ENCODE measurements at regions not wholly inside any gene's neighbourhood (a gene's known extent, or its start where the extent isn't known, plus 50 kb on each side); places are given as distances from the start of the nearest gene placed in this dataset.
"Not testable (repeated sequence)": the region's sequence is repeated elsewhere in the genome, so short reads cannot be mapped to it uniquely, and the experiment has no call there.

GRCh38 chr12:107500307-107500706, 185.3 kb upstream of the PWP1 start:
- DNase-seq (ENCODE audit: low read depth) = no peak

GRCh38 chr12:107501681-107502080, 183.9 kb upstream of the PWP1 start:
- DNase-seq (ENCODE audit: low read depth) = no peak

DNA sequence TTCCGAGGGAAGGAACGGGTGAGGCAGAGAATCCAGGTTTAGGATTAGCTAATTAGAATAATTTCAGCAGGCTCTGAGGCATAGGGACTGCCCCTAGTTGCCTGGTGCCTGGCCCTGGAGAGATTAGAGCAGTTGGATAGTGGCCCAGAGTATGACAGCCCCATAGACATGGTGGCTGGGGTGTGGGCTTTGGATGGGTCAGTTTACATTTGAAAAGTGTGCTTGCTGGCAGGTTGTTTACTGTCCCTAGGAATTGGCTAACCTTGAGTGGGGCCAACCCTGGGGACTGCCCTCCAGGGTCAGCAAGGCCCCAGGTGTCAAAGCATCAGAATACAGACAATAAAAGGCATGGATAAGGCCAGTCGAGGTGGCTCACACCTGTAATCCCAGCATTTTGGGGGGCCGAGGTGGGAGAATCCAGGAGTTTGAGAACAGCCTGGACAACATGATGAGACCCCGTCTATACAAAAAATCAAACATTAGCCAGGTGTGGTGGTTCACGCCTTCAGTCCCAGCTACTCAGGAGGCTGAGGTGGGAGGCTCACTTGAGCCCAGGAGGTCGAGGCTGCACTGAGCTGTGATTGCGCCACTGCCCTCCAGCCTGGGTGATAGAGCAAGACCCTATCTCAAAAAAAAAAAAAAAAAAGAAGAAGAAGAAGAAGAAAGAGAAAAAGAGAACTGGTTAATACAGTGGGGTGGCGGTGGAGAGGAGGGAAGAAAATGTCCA, 182.3 kb upstream of the PWP1 start:
- DNase-seq (ENCODE audit: low read depth) = no peak

DNA sequence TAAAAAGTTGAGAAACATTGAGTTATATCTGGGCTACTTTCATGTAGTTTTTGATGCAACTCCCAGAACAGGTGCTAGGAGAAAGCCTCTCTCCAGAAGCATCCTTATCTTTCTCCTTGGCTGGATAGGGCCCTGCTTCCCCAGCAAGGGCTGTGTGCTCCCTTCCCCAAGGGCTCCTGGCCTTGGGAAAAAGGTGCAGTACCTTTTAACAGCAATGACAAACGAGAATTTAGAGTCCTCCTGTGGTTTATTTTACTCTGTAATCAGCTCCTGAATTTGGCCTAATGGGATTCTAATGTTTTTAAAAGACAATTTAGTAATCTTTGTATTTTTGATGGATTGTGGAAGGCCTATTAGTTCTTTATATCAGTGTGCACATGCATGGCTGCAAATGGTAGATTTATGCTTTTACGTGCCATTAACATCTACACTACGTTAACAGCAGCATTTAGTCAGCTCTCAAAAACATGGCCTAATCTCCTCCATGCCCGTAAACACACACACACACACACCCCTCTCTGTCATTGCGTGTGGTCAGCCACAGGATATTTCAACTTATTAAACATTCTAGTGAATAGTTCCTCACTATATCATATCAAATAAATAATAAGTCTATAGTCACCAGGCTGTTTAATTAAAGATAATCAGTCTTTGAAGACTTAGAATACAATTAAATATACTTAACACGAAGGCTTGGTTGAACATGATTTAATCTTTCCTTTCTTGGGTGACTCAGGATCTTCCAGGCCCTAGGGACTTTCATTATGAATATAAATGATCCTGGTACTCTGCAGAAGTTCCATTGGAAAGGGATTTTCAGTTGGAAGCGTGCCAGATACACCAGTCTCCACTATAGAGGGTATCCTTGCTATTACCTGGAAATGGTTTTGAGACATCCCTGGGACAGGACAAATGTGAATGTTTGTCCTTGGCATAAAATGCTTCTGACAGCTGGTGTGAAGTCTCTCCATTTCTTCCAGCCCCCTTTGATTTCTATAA, 181.4 kb upstream of the PWP1 start:
- DNase-seq (ENCODE audit: low read depth) = no peak

DNA sequence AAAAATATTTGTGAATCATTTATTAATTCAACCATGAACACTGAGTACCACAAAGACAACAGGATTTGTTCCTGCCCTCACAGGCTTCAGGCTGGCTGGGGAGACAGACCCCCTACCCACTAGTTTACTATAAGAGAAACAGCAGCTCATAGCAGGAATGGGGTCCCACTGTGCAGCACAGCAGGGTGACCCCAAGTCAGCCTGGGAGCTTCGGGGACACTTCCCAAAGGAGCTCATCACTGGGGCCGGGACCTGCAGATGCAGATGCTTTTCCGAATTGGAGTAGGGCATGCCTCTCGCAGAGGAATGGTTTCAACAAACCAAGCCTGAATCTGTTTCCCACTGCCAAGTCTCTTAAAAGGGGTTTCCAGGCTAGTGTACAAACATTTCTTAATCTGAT, 176.2 kb upstream of the PWP1 start:
- DNase-seq (ENCODE audit: low read depth) = no peak

- DNase-seq (ENCODE audit: low read depth) = no peak
These were observed 175.4 kb upstream of the PWP1 start for GRCh38 chr12:107510211-107510610.

DNA sequence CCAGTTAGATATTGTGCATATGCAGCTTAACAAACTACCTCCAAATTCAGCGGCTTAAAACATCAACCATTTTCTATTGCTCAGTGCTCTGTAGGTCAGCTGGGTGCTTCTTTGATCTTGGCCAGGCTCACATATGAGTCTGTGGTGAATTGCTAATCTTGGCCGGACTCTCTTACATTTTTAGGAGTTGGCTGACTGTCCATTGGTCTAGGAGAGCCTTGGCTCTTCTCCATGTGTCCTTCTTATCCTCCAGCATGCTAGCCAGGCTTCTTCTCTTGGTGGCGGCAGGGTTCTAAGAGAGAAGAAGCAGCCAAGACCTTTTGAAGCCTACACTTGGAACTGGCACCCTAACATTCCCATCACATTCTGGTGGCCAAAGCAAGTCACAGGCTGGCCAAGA, 174.3 kb upstream of the PWP1 start:
- no peak for DNase-seq (ENCODE audit: low read depth)

DNA sequence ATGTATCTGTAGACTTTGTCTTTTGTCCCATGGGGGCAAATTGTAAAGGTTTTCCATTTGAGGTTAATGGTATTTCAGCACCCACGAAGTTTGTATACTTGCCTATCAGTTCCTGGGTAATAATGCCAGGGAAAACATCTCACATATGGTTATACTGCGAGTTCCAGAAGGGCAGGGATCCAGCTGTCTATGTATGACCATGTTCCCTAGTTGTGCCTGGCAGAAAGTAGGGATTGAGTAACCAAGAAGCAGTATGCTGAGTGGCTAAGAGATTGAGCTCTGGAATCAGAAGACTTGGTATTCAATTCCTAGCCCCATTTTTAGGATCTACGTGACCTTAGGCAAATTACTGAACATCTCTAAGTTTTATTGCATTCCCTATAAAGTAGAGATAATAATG, 173.2 kb upstream of the PWP1 start:
- no peak for DNase-seq (ENCODE audit: low read depth)

- no peak for DNase-seq (ENCODE audit: low read depth)
These were observed 172.4 kb upstream of the PWP1 start for GRCh38 chr12:107513184-107513583.

- no peak for DNase-seq (ENCODE audit: low read depth)
These were observed 171.8 kb upstream of the PWP1 start for GRCh38 chr12:107513636-107514400.

- DNase-seq (ENCODE audit: low read depth) = no peak
These were observed 170.6 kb upstream of the PWP1 start for GRCh38 chr12:107514887-107515445.

DNA sequence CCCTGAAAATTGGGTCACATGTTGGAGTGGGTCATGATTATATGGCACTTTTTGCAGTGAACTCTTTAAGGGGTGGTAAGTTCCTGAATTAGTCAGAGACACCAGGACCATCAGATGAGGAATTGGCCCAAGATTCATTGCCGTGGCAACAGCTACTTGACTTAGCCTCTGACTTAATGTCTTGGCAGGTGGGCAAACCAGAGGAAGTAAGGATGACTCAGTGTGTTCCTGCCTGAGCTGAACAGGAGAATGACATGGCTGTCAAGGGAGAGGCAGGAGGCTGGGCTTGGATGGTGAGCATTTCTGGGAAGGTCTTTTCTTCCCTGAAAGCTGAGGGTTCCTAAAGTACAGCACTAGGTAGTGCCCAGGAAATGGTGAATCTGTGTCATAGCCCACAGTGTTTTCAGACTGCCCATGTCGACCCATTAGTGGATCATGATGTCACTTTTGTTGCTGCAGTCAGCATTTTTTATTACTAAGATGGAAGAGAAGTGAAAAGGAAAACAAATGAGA, 170.1 kb upstream of the PWP1 start:
- DNase-seq (ENCODE audit: low read depth) = no peak

GRCh38 chr12:107517816-107518215, 167.8 kb upstream of the PWP1 start:
- DNase-seq (ENCODE audit: low read depth) = not testable (repeated sequence)

- DNase-seq (ENCODE audit: low read depth) = no peak
These were observed 166.7 kb upstream of the PWP1 start for GRCh38 chr12:107518868-107519267.

GRCh38 chr12:107519906-107520859, 165.4 kb upstream of the PWP1 start:
- no peak for DNase-seq (ENCODE audit: low read depth)

DNA sequence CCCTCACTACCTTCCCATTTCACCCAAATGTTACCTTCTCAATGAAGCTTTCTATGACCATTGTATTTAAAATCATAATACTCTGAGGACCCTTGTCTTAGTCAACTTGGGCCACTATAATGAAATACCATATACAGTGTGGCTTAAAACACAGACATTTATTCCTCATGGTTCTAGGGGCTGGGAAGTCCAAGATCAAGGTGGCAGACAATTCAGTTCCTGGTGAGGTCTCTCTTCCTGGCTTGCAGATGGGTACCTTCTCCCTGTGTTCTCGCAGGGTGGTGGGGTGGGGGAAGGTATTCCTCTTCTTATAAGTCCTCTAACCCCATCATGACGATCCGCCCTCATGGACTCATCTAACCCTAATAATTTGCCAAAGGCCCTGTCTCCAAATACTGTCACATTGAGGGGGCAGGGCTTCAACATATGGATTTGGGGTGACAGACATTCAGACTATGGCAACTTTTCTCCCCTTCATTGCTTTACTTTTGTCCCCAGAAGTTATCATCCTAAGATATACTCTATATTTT, 163.7 kb upstream of the PWP1 start:
- DNase-seq (ENCODE audit: low read depth) = no peak

- DNase-seq (ENCODE audit: low read depth) = no peak
These were observed 162.7 kb upstream of the PWP1 start for GRCh38 chr12:107522692-107523477.

- DNase-seq (ENCODE audit: low read depth) = no peak
These were observed 161.6 kb upstream of the PWP1 start for GRCh38 chr12:107523775-107524535.
